ENCODE measurements at regions not wholly inside any gene's neighbourhood (a gene's known extent, or its start where the extent isn't known, plus 50 kb on each side); places are given as distances from the start of the nearest gene placed in this dataset. TPM values are rescaled to one million over a fixed set of nuclear protein-coding genes. Genes with fewer than 3 reads are reported as not detected.

DNA sequence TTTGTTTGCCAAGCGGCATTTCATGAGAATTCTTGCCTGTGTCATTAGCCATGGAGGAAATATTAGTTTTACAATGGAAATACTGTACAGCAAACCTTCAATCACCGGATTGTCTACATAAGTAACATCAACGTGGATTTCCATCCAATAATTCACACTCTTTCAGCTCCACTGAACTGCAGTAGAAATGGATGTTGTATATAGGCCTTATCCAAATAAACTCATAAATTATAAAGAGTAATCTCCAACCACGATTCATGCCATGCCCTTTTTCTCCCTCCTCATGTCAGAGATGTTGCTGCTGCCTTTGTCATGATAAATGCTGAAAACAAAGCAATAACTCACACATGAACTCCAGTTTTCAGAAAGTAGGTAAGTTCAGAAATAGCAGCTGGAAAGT is 54.9 kb upstream of the EYS start:
- Histone ChIP-seq H3K27me3 (no peaks in the 10 kb centered on the region), H3K27ac (no peak overlapping the region)
- intact Hi-C loops (cut with DNase I), result no loop called here

DNA sequence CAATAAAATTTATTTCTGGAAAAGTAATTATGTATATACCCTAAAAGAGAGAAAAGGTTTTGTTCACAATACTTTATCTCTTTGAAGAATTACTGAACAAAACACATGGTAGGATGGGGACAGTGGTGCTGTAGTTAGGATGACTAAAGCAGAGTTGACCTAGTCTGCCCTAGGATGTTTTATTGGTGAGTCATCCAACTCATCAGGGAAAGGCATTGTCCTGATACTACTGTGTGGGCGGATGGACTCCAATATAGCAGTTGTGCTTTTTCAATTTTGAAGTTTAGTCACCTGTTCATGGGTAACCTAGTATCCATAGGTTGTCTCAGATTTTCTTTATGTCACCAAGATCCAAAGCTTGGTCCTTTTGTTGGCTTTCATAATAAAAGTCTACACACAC is 53.3 kb upstream of the EYS start:
- TF ChIP-seq POLR2AphosphoS5 (IDR thresholded peaks at IDR 0.05; ENCODE audit: insufficient read depth in 1 of 2, low read depth in 1 of 2) (no peak), POLR2A (IDR thresholded peaks at IDR 0.05) (no peak)
- H3K27me3 ChIP-seq, result no peaks in the 10 kb centered on the region
- no peaks in the 10 kb centered on the region for H3K36me3 ChIP-seq
- intact Hi-C loops (cut with DNase I), result no loop called here
- no peak for DNase-seq (ENCODE audit: extremely low spot score in 2 of 2)
- no peaks in the 10 kb centered on the region for H3K9me3 ChIP-seq
- no peaks in the 10 kb centered on the region for H3K4me1 ChIP-seq
- no peak overlapping the region for H3K4me3 ChIP-seq
- H3K27ac ChIP-seq, result no peak overlapping the region

More for the DNA sequence above, 54.9 kb upstream of the EYS start:
- no peaks in the 10 kb centered on the region for H3K4me1 ChIP-seq
- TF ChIP-seq POLR2AphosphoS5 (IDR thresholded peaks at IDR 0.05; ENCODE audit: insufficient read depth in 1 of 2, low read depth in 1 of 2), result no peak
- TF ChIP-seq, protein P1, sequence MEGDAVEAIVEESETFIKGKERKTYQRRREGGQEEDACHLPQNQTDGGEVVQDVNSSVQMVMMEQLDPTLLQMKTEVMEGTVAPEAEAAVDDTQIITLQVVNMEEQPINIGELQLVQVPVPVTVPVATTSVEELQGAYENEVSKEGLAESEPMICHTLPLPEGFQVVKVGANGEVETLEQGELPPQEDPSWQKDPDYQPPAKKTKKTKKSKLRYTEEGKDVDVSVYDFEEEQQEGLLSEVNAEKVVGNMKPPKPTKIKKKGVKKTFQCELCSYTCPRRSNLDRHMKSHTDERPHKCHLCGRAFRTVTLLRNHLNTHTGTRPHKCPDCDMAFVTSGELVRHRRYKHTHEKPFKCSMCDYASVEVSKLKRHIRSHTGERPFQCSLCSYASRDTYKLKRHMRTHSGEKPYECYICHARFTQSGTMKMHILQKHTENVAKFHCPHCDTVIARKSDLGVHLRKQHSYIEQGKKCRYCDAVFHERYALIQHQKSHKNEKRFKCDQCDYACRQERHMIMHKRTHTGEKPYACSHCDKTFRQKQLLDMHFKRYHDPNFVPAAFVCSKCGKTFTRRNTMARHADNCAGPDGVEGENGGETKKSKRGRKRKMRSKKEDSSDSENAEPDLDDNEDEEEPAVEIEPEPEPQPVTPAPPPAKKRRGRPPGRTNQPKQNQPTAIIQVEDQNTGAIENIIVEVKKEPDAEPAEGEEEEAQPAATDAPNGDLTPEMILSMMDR (IDR thresholded peaks at IDR 0.05), result no peak
- TF ChIP-seq POLR2A (IDR thresholded peaks at IDR 0.05), result no peak
- no peaks in the 10 kb centered on the region for H3K9me3 ChIP-seq
- no peak overlapping the region for H3K4me3 ChIP-seq
- no peaks in the 10 kb centered on the region for H3K36me3 ChIP-seq
- no peak for DNase-seq (ENCODE audit: extremely low spot score in 2 of 2)

Small RNA genes in the stretch of these regions (small RNA-seq; reads per million reads assigned to genes)
- not detected for gene RF00019
- gene RF00571, result not detected
- not detected for gene RNA5SP208
- not detected for gene RNU6-280P
- not detected for gene RNU7-66P

Data from vagina (tissue), 2 donors.